ENCODE measurements at regions not wholly inside any gene's neighbourhood (a gene's known extent, or its start where the extent isn't known, plus 50 kb on each side); places are given as distances from the start of the nearest gene placed in this dataset.

- no peak for DNase-seq (ENCODE audit: low read depth, low spot score)
These were observed 472.8 kb downstream of the CCDC171 start for GRCh38 chr9:16025627-16026026.

GRCh38 chr9:16026886-16027285, 474.0 kb downstream of the CCDC171 start:
- no peak for DNase-seq (ENCODE audit: low read depth, low spot score)

- no peak for DNase-seq (ENCODE audit: low read depth, low spot score)
These were observed 475.7 kb downstream of the CCDC171 start for GRCh38 chr9:16028548-16028947.

GRCh38 chr9:16029046-16029615, 476.3 kb downstream of the CCDC171 start:
- no peak for DNase-seq (ENCODE audit: low read depth, low spot score)

GRCh38 chr9:16029796-16030363, 477.0 kb downstream of the CCDC171 start:
- DNase-seq (ENCODE audit: low read depth, low spot score) = no peak

GRCh38 chr9:16030528-16031185, 477.8 kb downstream of the CCDC171 start:
- no peak for DNase-seq (ENCODE audit: low read depth, low spot score)

GRCh38 chr9:16031486-16031885, 478.6 kb downstream of the CCDC171 start:
- no peak for DNase-seq (ENCODE audit: low read depth, low spot score)

- no peak for DNase-seq (ENCODE audit: low read depth, low spot score)
These were observed 479.1 kb downstream of the CCDC171 start for GRCh38 chr9:16031971-16032370.

GRCh38 chr9:16032799-16033198, 480.0 kb downstream of the CCDC171 start:
- DNase-seq (ENCODE audit: low read depth, low spot score) = no peak

GRCh38 chr9:16033253-16033652, 480.4 kb downstream of the CCDC171 start:
- DNase-seq (ENCODE audit: low read depth, low spot score) = no peak

- no peak for DNase-seq (ENCODE audit: low read depth, low spot score)
These were observed 481.3 kb downstream of the CCDC171 start for GRCh38 chr9:16033921-16034691.

- DNase-seq (ENCODE audit: low read depth, low spot score) = no peak
These were observed 486.6 kb downstream of the CCDC171 start for GRCh38 chr9:16039218-16039987.

GRCh38 chr9:16039988-16040761, 487.3 kb downstream of the CCDC171 start:
- DNase-seq (ENCODE audit: low read depth, low spot score) = no peak

- DNase-seq (ENCODE audit: low read depth, low spot score) = no peak
These were observed 491.1 kb downstream of the CCDC171 start for GRCh38 chr9:16043756-16044578.

- no peak for DNase-seq (ENCODE audit: low read depth, low spot score)
These were observed 491.7 kb downstream of the CCDC171 start for GRCh38 chr9:16044579-16044881.

- DNase-seq (ENCODE audit: low read depth, low spot score) = no peak
These were observed 492.9 kb downstream of the CCDC171 start for GRCh38 chr9:16045651-16046280.

- no peak for DNase-seq (ENCODE audit: low read depth, low spot score)
These were observed 493.9 kb downstream of the CCDC171 start for GRCh38 chr9:16046713-16047112.

- DNase-seq (ENCODE audit: low read depth, low spot score) = no peak
These were observed 495.3 kb downstream of the CCDC171 start for GRCh38 chr9:16048129-16048528.

- DNase-seq (ENCODE audit: low read depth, low spot score) = no peak
These were observed 499.3 kb downstream of the CCDC171 start for GRCh38 chr9:16052146-16052545.

All from activated naive CD8-positive, alpha-beta T cell treated with anti-CD3 and anti-CD28 coated beads, Interleukin-2, amount 50 U/mL, for 16 hours (primary cell).